ENCODE measurements at regions not wholly inside any gene's neighbourhood (a gene's known extent, or its start where the extent isn't known, plus 50 kb on each side); places are given as distances from the start of the nearest gene placed in this dataset.
A peak's percentile ranks its signal among the peaks of the same experiment; 100 is the strongest.

DNA sequence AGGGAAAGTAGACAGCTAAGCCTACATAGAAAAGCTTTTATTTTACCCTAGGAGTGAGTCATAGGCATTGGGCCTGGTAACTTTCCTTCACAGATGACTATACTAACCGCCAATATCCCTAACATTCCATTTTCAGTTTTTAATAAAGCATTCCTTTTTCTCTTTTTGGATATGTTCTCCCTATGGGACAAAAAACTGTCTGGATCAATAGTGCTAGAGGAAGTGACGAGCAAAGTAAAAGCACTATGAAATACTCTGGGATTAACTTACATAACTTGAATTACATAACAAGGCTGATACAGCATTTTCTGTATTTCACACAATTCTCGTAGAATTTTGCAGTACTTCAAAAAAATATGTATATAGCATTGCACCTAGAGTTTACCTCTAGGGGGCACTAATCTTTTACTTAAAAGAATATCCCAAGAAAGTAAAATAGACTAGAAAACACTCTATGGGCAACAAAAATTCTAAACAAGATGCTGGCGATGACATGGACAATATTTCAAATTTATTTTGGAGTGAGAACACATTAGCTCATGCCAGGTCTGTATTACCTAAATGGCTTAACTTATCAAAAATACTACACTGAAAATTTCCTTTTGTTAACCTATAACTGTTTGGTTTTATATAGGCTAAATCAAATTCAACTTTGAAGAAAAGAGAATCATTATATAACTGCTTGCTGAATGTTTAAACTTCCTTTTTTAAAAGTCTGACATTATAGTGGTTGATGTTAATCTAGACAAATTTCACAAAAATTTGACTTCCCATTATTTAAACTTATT lies 66.3 kb upstream of the DST start:
- peak; percentile 5 to 71 for DNase-seq

DNA sequence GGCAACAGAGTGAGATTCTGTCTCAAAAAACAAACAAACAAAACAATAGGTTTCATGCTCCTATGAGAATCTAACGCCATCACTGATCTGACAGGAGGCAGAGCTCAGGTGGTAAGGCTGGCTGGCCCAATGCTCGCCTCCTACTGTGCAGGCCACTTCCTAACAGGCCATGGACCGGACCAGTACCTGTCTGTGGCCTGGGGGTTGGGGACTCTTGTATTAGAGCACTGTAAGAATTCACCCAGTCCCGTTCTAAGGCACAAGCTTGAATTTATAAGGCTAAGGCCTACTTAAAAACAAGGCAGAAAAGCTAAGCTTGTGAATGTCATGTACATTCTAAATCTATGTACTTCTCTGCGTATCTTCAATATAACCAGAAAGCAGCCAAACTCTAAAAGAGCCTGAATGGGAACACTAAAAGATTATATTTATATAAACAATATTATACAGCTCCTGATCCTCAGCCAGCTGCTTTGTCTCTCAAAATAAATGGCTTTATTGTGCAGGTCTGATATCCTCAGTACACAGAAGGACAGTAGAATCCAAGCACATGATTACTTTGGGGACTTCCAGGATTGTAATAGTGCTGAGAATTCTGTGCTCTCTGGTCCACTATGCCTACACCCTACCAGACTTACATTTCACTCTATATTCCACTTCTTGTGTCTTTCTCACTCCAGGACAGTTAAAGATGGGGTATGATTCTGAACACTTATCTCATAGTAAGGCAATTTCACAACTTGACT lies 64.5 kb upstream of the DST start:
- no peak for DNase-seq

DNA sequence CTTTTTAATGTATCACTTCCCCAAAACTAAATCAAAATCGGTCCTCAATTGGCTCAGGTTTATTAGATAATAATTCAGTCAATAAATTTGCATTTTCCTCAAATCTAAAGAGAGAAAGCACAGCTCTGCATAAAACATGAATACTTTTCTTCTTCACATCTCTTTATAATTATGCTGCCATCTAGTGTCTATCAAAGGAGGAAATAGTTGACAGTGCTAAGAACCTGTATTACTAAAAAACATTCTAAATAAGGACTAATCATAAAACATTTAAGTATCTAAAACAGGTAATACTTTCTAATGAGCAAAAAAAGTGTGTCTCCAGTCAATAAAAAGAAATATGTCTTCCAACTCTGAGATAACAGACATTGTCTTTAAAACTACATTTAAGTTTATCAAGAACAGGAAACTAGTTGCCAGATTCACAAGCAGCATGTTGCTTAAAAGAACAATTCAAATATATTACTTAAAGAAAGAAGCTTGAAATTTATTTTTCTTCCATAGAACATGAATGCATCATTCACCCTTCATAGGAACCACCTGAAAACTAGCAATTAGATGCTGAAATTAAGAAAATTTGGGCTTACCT lies 56.5 kb upstream of the DST start:
- DNase-seq, result peak in 1 of 2 experiments; percentile 35

DNA sequence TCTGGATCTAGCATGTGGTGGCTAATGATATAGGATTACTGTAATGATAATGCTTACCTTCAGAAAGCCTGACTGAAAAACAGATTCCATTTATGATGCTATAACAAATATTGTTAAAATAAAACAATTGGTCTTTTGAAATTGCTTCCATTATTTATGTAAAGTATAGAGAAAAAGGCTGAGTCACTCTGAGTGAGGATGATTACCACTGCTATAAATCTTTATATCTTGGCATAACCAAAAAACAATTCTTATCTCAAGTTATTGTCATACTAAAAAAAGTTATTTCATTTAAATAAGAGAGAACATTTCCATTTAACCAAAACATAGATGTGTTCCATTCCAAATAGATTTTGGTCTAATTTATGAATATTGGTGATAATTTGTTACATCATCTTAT lies 53.0 kb upstream of the DST start:
- no peak for DNase-seq

DNA sequence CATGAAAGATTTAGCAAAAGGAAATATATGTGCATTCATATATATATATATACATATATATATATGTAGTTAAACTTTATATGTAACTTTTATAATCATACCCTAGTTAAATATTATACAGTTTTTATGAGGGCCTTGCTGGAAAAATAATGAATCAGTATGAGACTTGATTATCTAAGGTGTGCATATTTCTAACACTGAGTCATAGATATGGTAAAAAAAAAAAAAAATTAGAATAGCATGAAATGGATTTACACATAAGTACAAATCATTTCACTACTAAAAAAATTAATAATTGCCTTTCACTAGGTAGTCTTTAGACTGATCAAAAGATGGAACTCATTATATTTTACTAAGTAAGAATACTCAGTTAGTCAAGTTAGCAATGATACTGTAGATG lies 51.3 kb upstream of the DST start:
- DNase-seq, result no peak

DNA sequence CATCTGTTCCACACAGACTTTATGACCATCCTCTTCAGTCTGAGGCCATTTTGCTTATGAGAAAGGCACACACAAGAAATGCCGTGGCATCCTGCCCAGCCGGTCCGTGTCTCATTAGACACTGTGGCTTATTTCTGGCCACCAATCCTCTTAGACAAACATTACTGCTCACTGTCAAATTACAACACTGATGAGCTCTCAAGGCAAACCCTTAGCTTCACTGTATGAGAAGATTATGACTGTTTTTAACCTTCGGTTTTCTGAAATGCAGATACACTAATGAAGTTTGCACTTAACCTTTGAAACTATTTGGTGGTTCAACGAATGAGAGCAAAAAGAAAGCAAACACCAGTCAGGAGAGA lies 50.5 kb upstream of the DST start:
- peak; percentile 86 to 95 for DNase-seq

DNA sequence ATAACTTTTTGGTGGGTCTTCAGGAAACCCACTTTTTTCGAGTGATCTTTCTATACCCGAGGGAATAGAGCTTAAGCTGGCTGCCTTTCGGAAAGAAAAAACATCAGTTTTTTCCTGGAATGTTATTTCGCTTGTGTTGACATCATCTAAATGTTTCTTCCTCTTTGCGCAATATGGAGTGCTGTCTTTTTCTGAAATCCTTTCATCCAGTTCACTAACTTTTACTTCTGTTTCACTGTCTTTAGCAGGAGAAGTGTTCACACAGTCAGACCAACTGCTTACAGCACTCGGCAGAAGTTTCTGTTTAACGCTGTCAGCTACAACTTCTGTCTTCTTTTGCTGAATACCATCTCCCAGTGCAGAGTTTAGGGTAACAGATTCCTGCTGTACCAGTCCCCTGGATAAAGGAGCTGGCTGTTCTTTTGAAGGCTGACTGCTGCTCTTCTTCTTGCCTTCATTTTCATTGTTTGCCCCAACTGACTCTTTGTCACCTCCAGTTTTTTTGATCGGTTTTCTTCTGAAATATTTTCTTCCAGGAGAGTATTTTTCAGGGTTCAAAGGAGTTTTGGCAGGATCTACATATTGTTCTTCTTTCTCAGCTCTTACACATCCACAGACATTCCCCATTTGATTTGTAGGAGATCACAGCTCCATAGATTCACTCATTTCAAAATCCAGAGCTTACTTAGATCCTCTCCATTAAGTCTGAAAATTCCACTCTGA lies 50.0 kb upstream of the DST start:
- no peak for DNase-seq

Measured in NCI-H524 (cell line).